Gastrocnemius medialis (tissue), 4 donors: ENCODE measurements at regions not wholly inside any gene's neighbourhood (a gene's known extent, or its start where the extent isn't known, plus 50 kb on each side); places are given as distances from the start of the nearest gene placed in this dataset.
"Not testable (repeated sequence)": the region's sequence is repeated elsewhere in the genome, so short reads cannot be mapped to it uniquely, and the experiment has no call there.

Experiments used
- ATAC-seq, 2 donors: fragments of 150-250 bp; one replicate each; pipeline ENCODE4 v1.9.1; 2016
- DNase-seq, 2 donors: peaks; one replicate each; pipeline ENCODE4 v3.0.0-alpha.2; 2019
- H3K27ac ChIP-seq, 4 donors: fragments of 200-600 bp; sonication (generic); 1 replicate in 1 of 4; 2 replicates in 3 of 4; pipeline ENCODE4 v1.5.1; 2016 to 2018; ENCODE audit warnings: mild to moderate bottlenecking in 2 of 4, moderate library complexity in 1 of 4
- H3K27me3 ChIP-seq, 3 donors: fragments of 200-600 bp; sonication (generic) in 2 of 3; 1 replicate in 1 of 3; 2 replicates in 2 of 3; pipeline versions ENCODE4 v1.5.1 to v1.6.0; 2016 to 2019; ENCODE audit warnings: mild to moderate bottlenecking in 1 of 3, moderate library complexity in 1 of 3
- H3K36me3 ChIP-seq, 2 donors: fragments of 200-600 bp; sonication (generic) in 1 of 2; one replicate each; pipeline ENCODE4 v1.5.1; 2017 to 2018
- H3K4me1 ChIP-seq, 2 donors: fragments of 200-600 bp; sonication (generic) in 1 of 2; one replicate each; pipeline ENCODE4 v1.5.1; 2016 to 2017; ENCODE audit warnings: mild to moderate bottlenecking in 2 of 2
- H3K4me3 ChIP-seq, 4 donors: fragments of 200-600 bp; sonication (generic) in 3 of 4; 1 replicate in 1 of 4; 2 replicates in 3 of 4; pipeline ENCODE4 v1.5.1; 2016 to 2019; ENCODE audit warnings: mild to moderate bottlenecking in 2 of 4
- H3K9me3 ChIP-seq, 3 donors: fragments of 200-600 bp; sonication (generic) in 2 of 3; 1 replicate in 1 of 3; 2 replicates in 2 of 3; pipeline ENCODE4 v1.5.1; 2016 to 2019
- CTCF ChIP-seq, 5 experiments: fragments of 450-650 bp in 3 of 5; fragments of 200-600 bp in 2 of 5; sonication (generic) in 2 of 5; IDR thresholded peaks in 4 of 5; conservative IDR thresholded peaks in 1 of 5; 1 replicate in 4 of 5; 2 replicates in 1 of 5; pipeline ENCODE4 v1.5.1; 2016 to 2019; ENCODE audit warnings: antibody characterized with exemption in 5 of 5, mild to moderate bottlenecking in 3 of 5, moderate library complexity in 3 of 5
- POLR2A ChIP-seq, 2 donors: fragments of 450-650 bp; IDR thresholded peaks; one replicate each; pipeline ENCODE4 v1.6.1; 2017; ENCODE audit warnings: antibody characterized with exemption in 2 of 2, mild to moderate bottlenecking in 2 of 2, moderate library complexity in 2 of 2
- in situ Hi-C, 4 donors: fragments of 200-750 bp; cut with MboI; loops; one replicate each; pipeline versions ENCODE4 v1.15.0 to v1.8.0; 2017; ENCODE audit warnings: low sequenced_read_pairs in 4 of 4
- intact Hi-C: fragments of 100-400 bp; cut with DNase I; formaldehyde crosslinking; loops from one replicate; pipeline ENCODE4 v1.15.1; 2023; ENCODE audit warnings: low total_unique reads

DNA sequence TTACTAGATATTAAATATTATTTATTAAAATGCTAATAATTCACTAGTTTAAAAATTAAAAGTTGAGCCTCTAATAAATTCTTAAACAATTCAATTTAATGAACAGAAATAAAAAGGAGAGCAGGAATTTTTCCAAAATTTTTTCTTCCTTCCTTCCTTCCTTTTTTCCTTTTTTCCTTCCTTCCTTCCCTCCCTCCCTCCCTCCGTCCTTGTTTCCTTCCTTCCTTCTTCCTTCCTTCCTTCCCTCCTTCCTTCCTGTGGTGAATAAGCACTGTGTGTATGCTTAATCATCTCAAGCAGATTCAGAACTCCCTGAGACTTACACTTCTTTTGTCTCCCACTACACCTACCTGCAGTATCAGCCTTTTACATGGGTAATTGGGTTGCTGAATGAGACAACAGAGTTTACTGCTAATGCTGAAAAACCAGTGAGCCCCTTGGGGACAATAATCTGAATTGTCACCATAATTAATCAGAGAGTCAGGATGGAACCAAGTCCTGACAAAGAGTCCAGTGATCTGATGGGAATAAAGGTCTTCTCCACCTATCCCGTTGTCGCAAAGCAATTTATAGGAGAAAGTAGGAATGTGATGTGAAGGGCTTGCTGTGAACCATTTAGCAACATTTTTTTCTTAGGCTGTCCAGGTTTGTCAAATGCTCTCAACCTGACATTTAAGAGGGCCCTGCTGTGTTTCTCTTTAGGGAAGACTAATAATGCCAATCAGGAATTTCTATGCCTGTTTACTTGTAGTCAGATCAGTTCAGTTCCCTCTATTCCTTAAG, 58.1 kb upstream of the CEP295 start:
- Histone ChIP-seq H3K9me3 (no peaks in the 10 kb centered on the region), H3K36me3 (no peaks in the 10 kb centered on the region), H3K27ac (no peak overlapping the region), H3K4me1 (no peaks in the 10 kb centered on the region), H3K27me3 (no peaks in the 10 kb centered on the region), H3K4me3 (no peak overlapping the region)
- intact Hi-C loops (no loop called here), in situ Hi-C loops (no loop called here)
- ATAC-seq (no peak), DNase-seq (no peak)
- no peak for TF ChIP-seq CTCF (IDR thresholded peaks at IDR 0.05 in 4 of 5, conservative IDR thresholded peaks at IDR 0.05 in 1 of 5)
- no peak for TF ChIP-seq POLR2A (IDR thresholded peaks at IDR 0.05)

DNA sequence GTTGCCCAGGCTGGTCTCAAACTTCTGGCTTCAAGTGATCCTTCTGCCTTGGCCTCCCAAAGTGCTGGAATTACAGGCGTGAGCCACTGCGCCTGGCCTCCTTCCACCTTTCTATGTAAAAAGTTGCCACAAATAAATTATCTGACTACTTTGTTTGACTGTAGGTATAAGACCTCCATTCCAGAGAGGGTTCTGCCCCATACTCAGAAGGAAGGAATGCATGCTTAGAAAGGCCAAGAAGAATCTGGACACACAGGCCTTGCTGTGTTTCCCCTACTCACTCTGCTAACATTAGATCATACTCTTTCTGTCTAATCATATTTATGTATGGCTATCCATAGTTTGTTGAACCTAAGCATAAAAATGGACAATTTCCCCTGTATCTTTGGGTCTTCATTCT, 53.0 kb upstream of the SMCO4 start:
- DNase-seq, intact Hi-C loops, H3K4me1 ChIP-seq, in situ Hi-C loops, H3K9me3 ChIP-seq, H3K27ac ChIP-seq, H3K4me3 ChIP-seq, H3K27me3 ChIP-seq, H3K36me3 ChIP-seq, ATAC-seq: not testable (repeated sequence)
